ENCODE measurements at regions not wholly inside any gene's neighbourhood (a gene's known extent, or its start where the extent isn't known, plus 50 kb on each side); places are given as distances from the start of the nearest gene placed in this dataset.
"Not testable (repeated sequence)": the region's sequence is repeated elsewhere in the genome, so short reads cannot be mapped to it uniquely, and the experiment has no call there.

DNA sequence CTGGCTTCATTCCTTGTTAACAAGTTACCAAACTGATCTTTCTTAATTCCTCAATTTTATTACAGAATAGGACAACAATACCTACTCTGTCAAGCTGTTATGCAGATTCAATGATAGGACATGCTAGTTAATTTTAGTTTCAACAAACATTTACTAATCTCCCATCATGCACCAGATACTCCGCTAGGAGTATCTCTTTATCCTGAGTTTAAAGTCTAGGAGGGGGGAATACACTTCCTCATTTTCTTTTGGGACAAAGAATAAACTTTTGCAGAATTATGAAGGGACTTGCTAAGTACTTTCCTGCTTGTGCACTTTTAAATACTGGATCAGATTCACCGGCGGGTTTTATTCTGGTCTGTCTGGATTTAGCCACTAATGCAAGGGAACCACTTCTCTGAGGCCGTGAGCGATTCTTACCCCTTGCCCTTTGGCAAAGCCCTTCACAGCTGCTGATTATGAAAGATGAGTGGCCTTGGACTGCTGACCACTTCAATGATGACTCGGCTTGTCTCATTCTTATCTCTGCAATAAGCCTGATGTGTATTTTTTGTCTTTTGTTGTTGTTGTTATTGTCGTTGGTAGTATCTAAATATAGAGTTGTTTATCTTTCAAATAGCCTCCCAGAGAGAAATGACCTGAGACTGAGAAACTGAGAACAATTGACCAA lies 73.9 kb downstream of the RMI1 start:
- DNase-seq: no peak

GRCh38 chr9:84057662-84058061 lies 77.1 kb downstream of the RMI1 start:
- DNase-seq: no peak

DNA sequence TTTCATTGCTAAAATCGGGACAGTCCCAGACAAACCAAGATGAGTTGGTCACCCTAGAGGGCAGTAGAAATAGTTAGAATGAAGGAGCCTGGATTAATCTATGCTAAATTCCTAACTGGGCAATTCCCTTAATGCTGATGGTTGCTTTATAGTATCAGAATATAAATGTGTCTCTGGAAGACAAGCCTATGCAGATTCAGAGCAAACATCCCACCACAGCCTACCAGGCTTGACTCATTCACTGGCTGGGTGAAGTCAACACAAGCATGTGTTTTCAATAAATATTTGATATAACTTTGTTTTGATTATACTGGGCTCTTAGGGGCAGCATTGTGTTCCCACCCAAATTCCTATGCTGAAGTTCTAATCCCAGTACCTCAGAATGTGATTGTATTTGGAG lies 79.3 kb downstream of the RMI1 start:
- DNase-seq: no peak

DNA sequence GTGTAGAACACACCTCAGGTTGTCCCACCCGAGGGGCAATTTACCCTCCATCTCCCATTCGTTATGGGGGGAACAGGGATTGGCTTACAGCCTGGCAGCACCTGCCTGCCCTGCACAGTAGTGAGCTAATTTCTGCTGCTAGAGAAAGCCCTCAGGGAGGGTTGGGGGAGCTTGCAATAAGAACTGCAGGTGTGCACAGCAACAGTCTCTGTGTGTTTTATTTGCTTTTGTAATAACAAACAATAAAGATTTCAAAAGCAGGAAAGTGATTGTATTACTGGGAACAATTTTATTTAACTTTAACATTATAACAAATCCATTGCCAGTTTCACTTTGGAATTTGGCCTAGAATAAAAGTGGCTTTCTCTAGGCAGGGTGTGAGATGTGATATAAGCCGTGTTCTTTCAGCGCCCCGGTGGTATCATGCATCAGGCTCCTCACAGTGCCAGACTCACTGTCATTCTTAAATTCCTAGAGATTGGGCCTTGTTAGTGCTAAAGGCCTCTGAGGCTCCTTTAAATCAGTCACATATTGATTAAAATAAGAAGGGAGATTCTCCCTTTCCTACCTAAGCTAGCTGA lies 81.1 kb downstream of the RMI1 start:
- no peak for DNase-seq

DNA sequence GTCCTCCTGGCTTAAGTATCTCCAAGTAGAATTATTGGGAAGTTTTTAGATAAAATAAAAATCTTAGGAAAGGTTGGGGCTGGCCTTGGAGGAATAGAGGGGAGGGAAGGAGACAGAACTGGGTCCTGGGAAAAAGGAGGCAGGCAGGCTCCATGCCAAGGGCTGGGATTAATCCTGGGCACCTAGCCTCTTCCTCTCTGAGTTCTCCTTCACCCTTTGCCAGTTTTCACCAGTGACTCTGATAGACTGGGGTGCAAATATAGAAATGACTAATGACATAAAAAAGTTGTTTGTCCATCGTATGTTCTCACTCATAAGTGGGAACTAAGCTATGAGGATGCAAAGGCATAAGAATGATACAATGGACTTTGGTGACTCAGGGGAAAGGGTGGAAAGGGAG lies 81.9 kb downstream of the RMI1 start:
- DNase-seq: no peak

DNA sequence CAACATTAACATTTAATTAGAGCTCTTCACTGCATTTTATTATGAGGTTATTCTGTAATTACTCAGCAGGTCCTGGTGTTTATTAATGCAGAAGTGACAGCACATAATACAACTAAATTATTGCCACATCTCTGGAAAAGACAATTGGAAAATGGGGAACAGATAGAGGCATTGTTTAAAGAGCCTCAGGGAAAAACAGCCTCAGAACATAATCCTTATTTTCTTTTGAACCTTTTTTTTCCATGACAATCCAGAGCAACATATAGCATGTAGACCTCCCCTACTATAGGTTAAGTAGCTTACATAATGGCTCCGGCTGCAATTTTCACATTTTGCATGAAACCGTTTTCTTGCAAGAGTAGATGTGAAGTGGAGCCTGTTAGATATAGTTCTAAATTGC lies 87.2 kb downstream of the RMI1 start:
- no peak for DNase-seq

DNA sequence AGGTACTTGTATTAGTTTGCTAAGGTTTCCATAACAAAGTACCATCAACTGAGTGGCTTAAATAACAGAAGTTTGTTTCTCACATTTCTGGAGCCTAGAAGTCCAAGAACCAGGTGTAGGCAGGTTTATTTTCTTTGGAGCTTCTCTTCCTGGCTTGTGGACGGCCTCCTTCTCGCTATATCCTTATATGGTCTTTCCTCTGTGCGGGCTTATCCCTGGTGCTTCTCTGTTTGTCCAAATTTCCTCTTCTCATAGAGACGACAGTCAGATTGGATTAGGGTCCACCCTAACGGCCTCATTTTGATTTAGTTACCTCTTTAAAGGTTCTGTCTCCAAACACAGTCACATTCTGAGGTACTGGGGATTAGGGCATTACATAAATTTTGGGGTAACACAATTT lies 88.3 kb downstream of the RMI1 start:
- no peak for DNase-seq

DNA sequence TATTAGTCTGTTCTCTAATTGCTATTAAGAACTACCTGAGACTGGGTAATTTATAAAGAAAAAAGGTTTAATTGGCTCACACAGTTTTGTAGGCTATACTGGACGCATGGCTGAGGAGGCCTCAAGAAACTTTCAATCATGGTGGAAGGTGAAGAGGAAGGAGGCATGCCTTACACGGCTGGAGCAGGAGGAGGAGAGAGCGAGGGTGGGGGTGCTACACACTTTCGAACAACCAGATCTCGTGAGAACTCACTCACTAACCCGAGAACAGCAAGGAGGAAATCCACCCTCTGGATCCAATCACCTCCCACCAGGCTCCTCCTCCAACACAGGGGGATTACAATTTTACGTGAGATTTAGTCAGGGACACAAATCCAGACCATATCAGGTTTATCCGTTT lies 90.0 kb downstream of the RMI1 start:
- DNase-seq: no peak

- no peak for DNase-seq
Observed at GRCh38 chr9:84072621-84073180, 92.1 kb downstream of the RMI1 start.

- no peak for DNase-seq
Observed at GRCh38 chr9:84075004-84075403, 94.4 kb downstream of the RMI1 start.

DNA sequence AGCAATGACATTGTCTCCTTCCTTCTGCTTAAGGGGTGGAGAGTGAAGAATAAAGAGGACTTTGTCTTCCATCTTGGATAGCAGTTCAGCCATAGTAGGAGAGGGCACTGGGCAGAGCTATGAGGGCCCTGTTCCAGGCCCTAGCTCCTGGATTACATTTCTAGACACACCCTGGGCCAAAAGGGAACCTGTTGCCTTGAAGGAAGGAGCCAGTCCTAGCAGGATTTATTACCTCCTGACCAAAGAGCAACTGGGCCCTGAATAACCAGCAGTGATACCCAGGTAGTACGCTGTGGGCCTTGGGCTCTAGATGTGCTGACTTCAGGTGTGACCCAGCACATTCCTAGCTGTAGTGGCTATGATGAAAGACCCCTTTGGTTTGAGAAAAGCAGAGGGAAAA lies 95.8 kb downstream of the RMI1 start:
- DNase-seq: no peak

DNA sequence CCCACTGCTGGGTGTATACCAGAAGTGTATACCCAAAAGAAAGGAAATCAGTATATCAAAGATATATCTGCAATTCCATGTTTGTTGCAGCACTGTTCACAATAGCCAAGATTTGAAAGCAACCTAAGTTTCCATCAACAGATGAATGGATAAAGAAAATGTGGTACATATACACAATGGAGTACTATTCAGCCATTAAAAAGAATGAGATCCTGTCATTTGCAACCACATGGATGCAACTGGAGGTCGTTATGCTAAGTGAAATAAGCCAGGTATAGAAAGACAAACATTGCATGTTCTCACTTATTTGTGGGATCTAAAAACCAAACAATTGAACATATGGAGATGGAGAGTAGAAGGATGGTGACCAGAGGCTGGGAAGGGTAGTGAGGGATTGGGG lies 97.2 kb downstream of the RMI1 start:
- not testable (repeated sequence) for DNase-seq

- no peak for DNase-seq
Observed at GRCh38 chr9:84079994-84080393, 99.4 kb downstream of the RMI1 start.

DNA sequence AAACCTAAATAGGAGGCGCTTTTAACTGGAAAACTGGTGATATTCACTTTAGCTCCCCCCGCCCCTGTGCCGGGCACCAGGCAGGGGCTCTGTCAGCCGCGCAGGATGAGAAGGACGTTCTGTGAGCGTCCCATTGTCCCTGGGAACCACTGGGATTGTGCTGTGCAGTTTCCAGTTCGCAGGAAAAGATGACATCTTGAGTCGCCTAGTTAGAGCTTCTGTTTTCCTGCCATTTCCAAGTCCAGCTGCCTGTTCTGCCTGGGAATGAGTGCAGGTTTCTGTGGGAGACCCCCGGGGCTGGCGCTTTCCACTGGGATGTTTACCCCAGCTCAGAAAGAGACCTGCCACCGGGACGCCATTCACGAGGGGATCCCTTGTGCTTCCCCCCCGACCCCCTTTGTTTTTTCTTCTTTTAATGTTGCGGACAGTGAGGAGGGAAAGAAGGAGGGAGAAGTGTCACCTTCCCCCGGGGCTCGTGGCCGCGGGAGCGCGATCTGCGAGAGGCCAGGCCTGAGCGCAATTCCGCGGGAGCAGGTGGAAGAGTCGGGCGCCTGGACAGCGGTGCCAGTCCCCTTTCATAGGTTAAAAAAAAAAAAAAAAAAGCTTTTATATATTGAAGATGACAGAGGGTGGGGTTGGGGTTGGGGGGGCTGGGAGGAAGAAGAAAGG lies 121.5 kb downstream of the RMI1 start:
- peak in 1 of 58 donors; percentile 0 for DNase-seq

DNA sequence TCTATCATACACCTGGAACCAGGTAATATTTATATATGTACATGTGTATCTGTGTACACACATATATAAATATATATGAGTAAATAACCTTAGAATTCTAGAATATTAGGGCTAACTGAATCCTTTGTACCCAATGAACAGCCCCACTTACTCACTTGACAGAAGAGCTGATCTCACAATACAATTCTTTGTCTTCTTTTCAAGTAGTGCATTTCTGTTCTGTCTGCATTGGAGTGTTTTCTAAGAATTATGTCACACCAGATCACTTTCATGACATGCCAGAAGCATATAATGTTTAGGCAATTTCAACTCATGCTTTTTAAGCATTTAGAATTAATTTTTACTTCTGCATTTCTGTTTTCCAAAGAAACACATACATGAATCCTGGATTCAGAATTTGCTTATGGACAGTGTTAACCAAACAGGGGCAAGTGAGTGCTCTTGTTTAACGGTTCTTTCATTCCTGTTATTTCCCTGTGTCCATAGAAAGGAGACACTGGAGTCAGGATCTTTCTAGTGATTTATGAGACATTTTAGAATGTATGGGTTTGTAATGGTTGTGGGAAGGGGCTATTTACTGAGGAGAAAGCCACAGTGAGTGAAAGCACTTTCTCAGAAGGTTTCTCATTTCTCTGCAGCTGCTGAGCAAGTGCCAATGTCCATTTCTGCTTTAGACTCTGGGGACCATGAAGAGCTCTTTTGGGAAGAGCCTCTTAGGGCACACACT lies 123.2 kb downstream of the RMI1 start:
- DNase-seq: no peak

GRCh38 chr9:84107081-84107480 lies 126.5 kb downstream of the RMI1 start:
- no peak for DNase-seq

- DNase-seq: no peak
Observed at GRCh38 chr9:84107995-84108394, 127.4 kb downstream of the RMI1 start.

DNA sequence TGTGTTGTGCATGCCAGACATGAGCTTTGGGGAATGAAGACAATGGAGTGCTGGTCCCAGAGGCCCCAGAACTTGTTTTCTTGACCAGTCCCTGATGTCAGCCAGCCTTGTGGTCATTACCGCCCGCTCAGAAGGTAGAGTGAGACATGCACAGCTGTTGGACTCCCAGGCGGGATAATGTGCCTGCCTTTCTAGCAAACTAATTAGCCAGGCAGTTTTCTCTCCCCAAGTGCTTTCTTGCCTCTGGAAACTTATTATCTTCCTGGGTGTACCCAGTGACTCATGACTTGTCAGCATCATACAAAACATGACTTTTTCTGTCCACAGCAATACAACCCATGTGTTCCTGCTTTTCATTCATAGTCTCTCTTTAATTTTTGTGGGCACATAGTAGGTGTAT lies 131.1 kb downstream of the RMI1 start:
- DNase-seq: no peak

DNA sequence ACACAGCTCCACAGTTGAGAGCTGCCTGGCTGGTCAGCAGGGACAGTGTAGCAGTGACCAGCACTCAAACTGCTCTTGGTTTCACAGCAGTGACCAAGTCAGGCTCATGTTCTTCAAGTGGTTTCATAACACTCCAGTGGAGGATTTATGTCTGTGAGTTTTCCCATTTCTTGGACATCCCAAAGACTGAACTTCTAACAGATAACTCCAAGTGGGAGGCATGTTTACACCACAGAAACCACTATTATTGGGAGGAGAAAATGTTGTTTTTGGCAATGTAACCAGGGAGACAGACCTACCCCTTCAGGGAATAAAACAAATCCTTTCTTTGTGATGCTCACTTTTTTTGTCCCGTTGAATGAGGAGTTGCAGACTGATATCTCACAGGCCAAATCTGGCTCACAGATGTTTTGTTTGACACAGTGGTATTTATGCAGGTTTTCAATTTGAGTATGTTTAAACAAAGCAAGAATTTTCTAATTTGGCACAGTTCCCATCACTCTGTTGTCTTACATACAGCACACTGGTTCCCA lies 141.5 kb downstream of the RMI1 start:
- DNase-seq: no peak

GRCh38 chr9:84122572-84122971 lies 142.0 kb downstream of the RMI1 start:
- DNase-seq: no peak

- no peak for DNase-seq
Observed at GRCh38 chr9:84123648-84124406, 143.2 kb downstream of the RMI1 start.

Data from anterior cingulate cortex (tissue), 58 donors.